ENCODE measurements at regions not wholly inside any gene's neighbourhood (a gene's known extent, or its start where the extent isn't known, plus 50 kb on each side); places are given as distances from the start of the nearest gene placed in this dataset.

DNA sequence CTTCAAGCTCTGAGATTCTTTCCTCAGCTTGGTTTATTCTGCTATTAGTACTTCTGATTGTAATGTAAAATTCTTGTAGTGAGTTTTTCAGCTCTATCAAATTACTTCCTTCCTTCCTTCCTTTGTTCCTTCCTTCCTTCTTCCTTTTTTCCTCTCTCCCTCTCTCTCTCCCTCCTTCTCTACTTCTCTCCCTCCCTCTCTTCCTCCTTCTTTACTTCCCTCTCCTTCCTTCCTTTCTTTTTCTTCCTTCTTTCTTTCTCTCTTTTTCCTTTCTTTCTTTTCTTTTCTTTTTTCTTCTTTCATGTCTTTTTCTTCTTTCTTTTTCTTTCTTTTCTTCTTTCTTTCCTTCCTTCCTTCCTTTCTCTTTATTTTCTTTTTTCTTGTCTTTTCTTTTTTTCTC is 565.2 kb upstream of the STXBP6 start:
- Histone ChIP-seq H3K4me2 (ENCODE audit: low read length) (no peak overlapping the region), H2AFZ (no peak overlapping the region), H3K27ac (no peak overlapping the region), H3K9ac (no peak overlapping the region), H3K79me2 (no peaks in the 10 kb centered on the region), H3K27me3 (ENCODE audit: control insufficient read depth, insufficient read depth, low read length) (no peaks in the 10 kb centered on the region), H3K36me3 (ENCODE audit: control insufficient read depth, insufficient read depth, low read length) (no peaks in the 10 kb centered on the region), H3K4me3 (ENCODE audit: low read depth, low read length) (no peak overlapping the region), H3K4me1 (no peaks in the 10 kb centered on the region), H3K9me3 (ENCODE audit: control insufficient read depth, low read length) (no peaks in the 10 kb centered on the region)
- TF ChIP-seq CTCF (IDR thresholded peaks at IDR 0.05): no peak

DNA sequence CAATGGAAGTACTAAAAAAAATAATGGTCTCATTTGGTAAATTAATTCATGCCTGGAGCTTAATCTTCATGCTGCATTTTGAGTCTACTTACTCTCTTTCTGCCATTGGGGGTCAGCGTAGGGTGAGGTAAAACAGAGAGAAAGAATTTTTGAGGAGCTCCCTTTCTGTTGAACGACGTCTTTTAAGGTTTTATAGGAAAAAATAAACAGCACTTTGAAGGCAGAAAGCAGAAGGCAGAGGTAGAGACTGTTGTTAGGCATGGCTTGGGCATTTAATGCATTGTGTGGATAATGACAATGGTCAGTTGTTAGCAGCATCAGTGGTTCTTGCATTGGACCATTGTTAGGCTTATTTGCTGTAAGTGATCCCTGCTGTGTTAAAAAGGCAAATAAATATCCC is 557.2 kb upstream of the STXBP6 start:
- Histone ChIP-seq H3K79me2 (no peaks in the 10 kb centered on the region), H3K9me3 (ENCODE audit: control insufficient read depth, low read length) (no peaks in the 10 kb centered on the region), H3K9ac (no peak overlapping the region), H3K4me1 (no peaks in the 10 kb centered on the region), H3K4me2 (ENCODE audit: low read length) (no peak overlapping the region), H3K4me3 (ENCODE audit: low read depth, low read length) (no peak overlapping the region), H2AFZ (no peak overlapping the region), H3K27me3 (ENCODE audit: control insufficient read depth, insufficient read depth, low read length) (no peaks in the 10 kb centered on the region), H3K27ac (no peak overlapping the region), H3K36me3 (ENCODE audit: control insufficient read depth, insufficient read depth, low read length) (no peaks in the 10 kb centered on the region)
- TF ChIP-seq CTCF (IDR thresholded peaks at IDR 0.05): no peak

GRCh38 chr14:25602106-25602505 is 552.2 kb upstream of the STXBP6 start:
- Histone ChIP-seq H3K36me3 (ENCODE audit: control insufficient read depth, insufficient read depth, low read length) (no peaks in the 10 kb centered on the region), H3K4me1 (no peaks in the 10 kb centered on the region), H3K27me3 (ENCODE audit: control insufficient read depth, insufficient read depth, low read length) (no peaks in the 10 kb centered on the region), H3K79me2 (no peaks in the 10 kb centered on the region), H2AFZ (no peak overlapping the region), H3K27ac (no peak overlapping the region), H3K4me2 (ENCODE audit: low read length) (no peak overlapping the region), H3K4me3 (ENCODE audit: low read depth, low read length) (no peak overlapping the region), H3K9me3 (ENCODE audit: control insufficient read depth, low read length) (no peaks in the 10 kb centered on the region), H3K9ac (no peak overlapping the region)
- TF ChIP-seq CTCF (IDR thresholded peaks at IDR 0.05): no peak

- Histone ChIP-seq H3K27me3 (ENCODE audit: control insufficient read depth, insufficient read depth, low read length) (no peaks in the 10 kb centered on the region), H3K4me3 (ENCODE audit: low read depth, low read length) (no peak overlapping the region), H3K9me3 (ENCODE audit: control insufficient read depth, low read length) (no peaks in the 10 kb centered on the region), H3K79me2 (no peaks in the 10 kb centered on the region), H3K27ac (no peak overlapping the region), H3K4me1 (no peaks in the 10 kb centered on the region), H3K36me3 (ENCODE audit: control insufficient read depth, insufficient read depth, low read length) (no peaks in the 10 kb centered on the region), H2AFZ (no peak overlapping the region), H3K9ac (no peak overlapping the region), H3K4me2 (ENCODE audit: low read length) (no peak overlapping the region)
- TF ChIP-seq CTCF (IDR thresholded peaks at IDR 0.05): no peak
Observed at GRCh38 chr14:25588751-25589150, 538.8 kb upstream of the STXBP6 start.

- Histone ChIP-seq H3K4me3 (ENCODE audit: low read depth, low read length) (no peak overlapping the region), H3K4me2 (ENCODE audit: low read length) (no peak overlapping the region), H2AFZ (no peak overlapping the region), H3K4me1 (no peaks in the 10 kb centered on the region), H3K9ac (no peak overlapping the region), H3K79me2 (no peaks in the 10 kb centered on the region), H3K27me3 (ENCODE audit: control insufficient read depth, insufficient read depth, low read length) (no peaks in the 10 kb centered on the region), H3K27ac (no peak overlapping the region), H3K36me3 (ENCODE audit: control insufficient read depth, insufficient read depth, low read length) (no peaks in the 10 kb centered on the region), H3K9me3 (ENCODE audit: control insufficient read depth, low read length) (no peaks in the 10 kb centered on the region)
- no peak for TF ChIP-seq CTCF (IDR thresholded peaks at IDR 0.05)
Observed at GRCh38 chr14:25574628-25575325, 524.8 kb upstream of the STXBP6 start.

Measured in parathyroid adenoma (tissue), 2 donors.